Inflammatory macrophage treated with lipopolysaccharide for 1 hour (primary cell): ENCODE measurements at regions not wholly inside any gene's neighbourhood (a gene's known extent, or its start where the extent isn't known, plus 50 kb on each side); places are given as distances from the start of the nearest gene placed in this dataset.

Source experiments
- DNase-seq, 2 donors: peaks; one replicate each; pipeline ENCODE4 v3.0.0-alpha.2; 2020 to 2022

DNA sequence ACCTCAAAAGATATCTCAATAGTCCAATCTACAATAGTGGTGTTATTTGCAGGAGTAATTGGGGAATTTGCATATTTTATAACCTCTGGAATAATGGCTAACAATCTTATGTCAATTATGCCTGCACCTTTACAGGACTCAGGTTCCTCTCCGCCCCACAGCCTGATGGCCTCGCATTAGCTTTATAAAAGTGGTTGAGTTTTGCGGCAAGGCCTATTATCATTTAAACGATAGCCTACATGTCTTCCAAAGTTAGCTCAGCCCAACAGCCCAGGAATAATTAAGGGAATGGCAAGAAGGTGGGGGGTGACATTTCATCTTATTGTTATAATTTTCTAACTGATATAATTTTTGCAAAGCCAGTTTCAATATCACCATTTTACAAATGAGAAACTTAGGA, 97.3 kb downstream of the RTP4 start:
- DNase-seq = no peak

DNA sequence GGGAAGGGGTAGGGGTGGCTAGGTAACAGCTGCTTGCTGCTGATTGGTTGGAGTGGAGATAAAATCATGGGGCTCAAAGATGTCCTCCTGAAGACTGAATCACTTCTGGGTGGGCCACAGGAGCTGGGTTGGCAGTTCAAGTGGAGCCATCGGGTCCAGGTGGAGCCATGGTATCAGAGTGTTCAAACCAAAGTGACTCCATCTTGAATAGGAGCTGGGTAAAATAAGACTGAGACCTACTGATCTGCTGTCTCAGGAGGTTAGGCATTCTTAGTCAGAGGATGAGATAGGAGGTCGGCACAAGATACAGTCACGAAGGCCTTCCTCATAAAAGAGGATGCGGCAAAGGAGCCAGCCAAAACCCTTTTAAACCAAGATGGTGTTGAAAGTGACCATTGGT, 96.5 kb downstream of the RTP4 start:
- DNase-seq = no peak

DNA sequence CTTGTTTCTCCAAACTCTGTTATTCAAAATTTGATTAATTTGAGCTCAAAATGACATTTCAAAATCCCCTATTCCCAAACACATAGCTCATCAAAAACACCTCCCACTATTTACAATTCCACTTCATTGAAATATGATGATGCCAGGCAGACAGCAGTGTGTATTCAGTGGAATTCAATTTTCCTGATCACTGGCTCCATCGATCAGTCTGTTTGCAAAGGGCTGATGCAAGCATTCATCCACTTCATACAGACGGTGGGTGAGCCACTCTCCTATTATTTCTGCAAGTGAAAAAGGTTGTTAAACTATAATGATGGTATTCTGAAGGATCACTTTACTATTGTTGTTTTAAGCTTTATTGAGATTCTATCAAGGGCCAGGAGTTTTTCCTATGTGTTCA, 90.7 kb downstream of the RTP4 start:
- no peak for DNase-seq

DNA sequence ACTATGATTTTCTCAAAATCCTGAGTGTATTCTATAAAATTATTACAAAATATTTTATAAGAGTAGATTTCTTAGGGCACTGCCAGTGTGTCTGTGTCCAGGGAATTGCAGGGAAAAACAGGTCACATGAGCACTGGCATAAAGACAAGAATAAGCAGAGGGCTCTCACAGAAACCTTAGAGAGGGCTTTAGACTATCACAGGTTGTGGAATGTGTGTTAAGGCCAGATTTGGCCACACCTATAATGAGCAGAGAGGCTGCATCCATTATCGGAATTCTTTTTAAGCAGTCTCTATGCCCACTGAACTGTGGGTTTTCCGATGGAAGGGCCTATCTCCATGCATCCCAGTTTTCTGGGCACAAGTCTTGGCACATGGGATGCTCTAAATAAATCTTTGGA, 90.2 kb downstream of the RTP4 start:
- DNase-seq = no peak

DNA sequence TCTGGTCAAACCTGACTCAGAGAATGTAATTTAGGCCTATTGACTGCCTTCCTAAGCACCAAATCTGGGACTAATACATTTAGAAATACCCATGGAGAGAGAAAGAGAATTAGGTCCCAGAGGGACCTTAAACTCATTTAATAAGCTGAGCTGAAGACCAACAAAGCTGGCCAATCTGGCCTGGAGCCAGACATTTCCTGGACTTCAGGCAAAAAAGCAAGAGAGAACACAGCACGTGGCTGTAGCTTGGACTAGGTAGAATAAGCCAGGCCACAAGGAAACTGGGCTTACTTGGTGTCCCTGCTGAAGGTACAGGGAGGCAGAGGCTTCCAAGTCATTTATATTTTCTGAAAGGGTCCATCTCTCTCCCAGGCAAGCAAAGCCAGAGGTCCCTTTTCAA, 88.1 kb downstream of the RTP4 start:
- no peak for DNase-seq

DNA sequence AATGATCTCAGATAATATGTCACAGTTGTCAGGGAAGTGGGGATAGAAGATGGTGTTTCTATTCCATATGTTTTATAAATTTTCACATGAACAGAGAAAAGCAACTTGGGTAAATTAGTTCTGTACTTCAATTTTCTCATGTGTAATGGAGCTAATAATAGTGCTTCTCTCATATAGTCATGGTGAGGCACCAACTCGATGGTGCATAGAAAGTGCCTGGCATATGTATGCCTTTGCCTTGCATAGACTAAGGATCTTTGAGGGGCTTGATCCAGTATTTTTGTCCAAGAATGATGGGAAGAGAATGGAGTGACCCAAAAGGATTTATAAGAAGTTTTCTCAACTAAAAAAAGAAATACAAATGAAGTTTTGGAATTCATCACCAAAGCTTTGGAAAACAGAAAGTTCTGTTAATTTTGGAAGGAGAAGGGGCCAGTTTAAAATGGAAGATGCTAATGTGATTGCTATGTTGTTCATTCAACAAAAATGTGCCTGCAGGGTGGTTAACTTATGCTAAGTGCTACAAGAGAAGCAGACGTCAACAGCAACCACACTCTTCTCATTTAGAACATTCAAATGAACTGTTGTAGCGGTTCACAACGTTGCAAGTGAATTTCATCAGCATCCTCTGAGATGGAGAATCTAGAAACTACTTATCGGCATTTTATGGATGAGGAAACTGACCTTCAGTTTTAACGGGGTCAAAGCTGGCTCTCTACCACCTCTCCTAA, 86.1 kb downstream of the RTP4 start:
- no peak for DNase-seq

DNA sequence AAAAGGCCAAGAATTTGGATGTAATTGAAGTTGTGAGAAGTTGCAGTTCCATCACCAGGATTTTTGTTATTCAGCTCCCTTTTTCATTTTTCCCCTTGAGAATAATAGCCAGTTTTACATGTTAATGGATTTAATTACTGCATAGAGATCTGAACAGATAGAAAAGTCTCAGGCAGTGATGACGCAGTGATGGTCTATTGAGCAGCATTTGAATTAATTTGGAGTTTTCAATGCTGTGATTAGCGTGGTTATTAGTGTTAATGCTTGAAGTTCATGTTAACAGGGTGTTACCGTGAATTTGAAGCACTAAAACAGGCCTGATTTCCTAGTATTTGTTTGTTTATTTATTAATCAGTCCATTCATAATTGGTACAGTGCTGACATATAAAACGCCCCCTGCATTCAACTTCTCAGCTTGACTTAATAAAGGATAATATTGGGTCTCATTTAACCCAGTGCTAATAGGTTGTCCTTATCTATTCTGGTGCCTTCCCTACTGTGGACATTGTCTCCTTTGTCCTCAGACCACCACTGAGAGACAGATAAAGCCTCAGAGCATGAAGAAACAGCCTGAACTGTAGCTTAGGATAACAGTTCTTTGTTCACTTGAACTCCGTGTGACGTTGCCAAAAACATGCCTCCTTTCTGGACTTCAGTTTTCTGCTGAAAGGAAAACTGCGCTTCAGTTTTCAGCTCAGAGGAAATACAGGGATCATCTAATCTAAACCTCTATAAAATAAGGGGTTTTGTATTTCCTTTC, 82.4 kb downstream of the RTP4 start:
- no peak for DNase-seq

DNA sequence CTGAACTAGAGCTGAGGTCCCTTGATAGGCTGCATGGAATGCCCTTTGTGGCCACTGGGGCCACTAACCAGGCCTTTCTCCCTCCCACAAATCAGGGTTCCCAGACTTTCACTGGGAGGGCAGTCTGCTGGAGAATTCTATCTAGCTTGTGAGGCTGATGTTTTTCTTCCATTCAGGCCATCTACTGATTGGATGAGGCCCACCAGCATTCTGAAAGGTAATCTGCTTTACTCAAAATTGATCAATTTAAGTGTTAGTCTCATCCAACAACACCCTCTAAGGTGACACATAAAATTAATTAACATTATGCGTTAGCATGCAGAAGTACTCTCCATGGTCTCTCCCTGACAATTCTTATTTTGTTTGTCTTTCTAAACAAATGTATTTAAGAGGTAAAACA, 80.5 kb downstream of the RTP4 start:
- DNase-seq = no peak

DNA sequence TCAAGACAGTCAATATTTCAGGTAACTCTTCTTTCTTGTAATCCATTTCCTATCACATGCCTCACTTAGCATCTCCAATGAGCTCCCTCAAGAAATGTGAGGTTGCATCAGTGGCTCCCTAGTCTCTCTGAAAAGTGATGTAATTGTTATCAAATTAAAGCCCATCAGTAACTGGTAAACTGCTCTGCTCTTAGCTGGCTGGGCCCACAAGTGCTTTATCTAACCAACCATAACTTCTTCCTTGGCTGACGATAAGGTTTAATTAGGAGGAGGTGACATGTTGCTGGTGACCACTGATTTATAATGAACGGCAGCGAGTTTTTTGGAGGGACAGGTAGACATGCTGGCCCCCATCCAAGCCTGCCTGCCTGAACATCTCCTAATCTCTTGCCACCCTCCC, 79.6 kb downstream of the RTP4 start:
- DNase-seq = no peak

DNA sequence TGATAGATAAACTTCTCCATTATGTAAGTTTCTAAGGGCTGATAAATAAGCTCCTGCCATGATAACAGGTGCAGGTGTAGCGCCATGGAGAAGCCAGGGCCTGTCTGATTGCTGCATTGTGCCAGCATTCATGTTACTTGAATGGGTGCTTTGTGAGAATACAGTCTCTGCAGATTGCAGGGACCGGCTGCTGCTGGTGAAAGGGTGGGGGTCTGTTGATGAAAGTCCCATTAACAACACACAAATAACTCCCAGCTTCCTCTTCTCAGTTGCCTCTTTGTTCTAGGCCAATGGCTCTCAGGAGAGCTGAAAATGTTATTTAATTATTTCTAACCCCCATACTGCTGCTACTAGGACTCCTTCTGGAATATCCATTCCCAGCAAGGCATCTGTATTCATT, 77.2 kb downstream of the RTP4 start:
- no peak for DNase-seq

DNA sequence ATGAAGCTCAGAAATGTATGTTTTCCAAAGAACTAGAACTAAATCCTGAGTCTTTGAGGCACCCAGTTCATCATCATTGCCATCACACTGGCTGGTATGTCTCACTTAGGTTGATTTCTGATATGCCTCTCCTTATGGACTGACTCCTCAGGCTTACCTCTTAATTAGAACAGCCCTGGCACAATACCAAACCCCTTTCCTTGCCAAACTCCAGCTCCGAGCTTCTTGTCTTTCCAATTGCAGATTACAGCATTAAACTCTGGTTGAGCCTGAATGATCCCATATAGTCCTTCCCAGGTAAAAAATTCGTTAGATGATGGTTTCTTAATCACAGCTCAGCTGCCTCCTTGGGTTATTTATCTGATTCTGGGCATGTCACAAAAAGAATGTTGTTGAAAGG, 66.3 kb downstream of the RTP4 start:
- no peak for DNase-seq

DNA sequence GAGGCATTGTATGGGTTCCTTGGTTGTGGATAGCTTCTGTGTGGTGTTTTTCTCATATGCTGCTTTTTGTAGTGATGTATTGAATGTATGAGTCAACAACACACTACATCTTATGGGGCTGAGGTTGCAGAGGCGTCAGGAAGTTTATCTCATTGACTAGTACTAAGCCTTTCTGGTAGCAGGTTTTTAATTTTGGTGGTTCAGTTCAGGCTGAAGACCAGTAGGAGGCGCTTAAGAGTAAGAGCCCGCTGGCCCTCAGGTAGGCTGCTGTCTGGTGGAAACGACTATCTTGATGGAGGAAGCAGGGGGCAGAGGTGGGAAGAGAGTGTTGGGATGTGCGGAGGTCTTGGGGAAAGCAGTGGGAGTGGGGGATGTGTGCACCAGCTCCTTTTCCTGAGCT, 62.4 kb downstream of the RTP4 start:
- DNase-seq = no peak
